Lung (tissue), 11 donors: ENCODE measurements at regions not wholly inside any gene's neighbourhood (a gene's known extent, or its start where the extent isn't known, plus 50 kb on each side); places are given as distances from the start of the nearest gene placed in this dataset.

ENCODE experiments used
- ATAC-seq: fragments of 200-7000 bp; cut with Tn5 transposase; one replicate; pipeline ENCODE4 v1.9.1; 2020; ENCODE audit warnings: moderate number of reproducible peaks; ENCODE audit not compliant: insufficient read depth, low FRiP score
- DNase-seq, 3 donors: peaks; one replicate each; pipeline ENCODE4 v3.0.0-alpha.2; 2013 to 2017
- H3K27ac ChIP-seq, 2 donors: one replicate each; pipeline ENCODE4 v1.5.1; 2013; ENCODE audit warnings: mild to moderate bottlenecking in 2 of 2, moderate library complexity in 2 of 2, control low read depth in 1 of 2, inconsistent platforms in 1 of 2, low read depth in 1 of 2, low read length in 1 of 2
- H3K27me3 ChIP-seq, 3 donors: one replicate each; pipeline ENCODE4 v1.5.1; 2013; ENCODE audit warnings: low read length in 2 of 3; ENCODE audit not compliant: control insufficient read depth in 3 of 3, insufficient read depth in 3 of 3
- H3K36me3 ChIP-seq, 4 donors: one replicate each; pipeline ENCODE4 v1.5.1; 2013; ENCODE audit warnings: low read length in 4 of 4, mild to moderate bottlenecking in 1 of 4, moderate library complexity in 1 of 4; ENCODE audit not compliant: control insufficient read depth in 4 of 4, insufficient read depth in 4 of 4
- H3K4me1 ChIP-seq, 5 donors: one replicate each; pipeline ENCODE4 v1.5.1; 2013; ENCODE audit warnings: low read length in 5 of 5, mild to moderate bottlenecking in 2 of 5, moderate library complexity in 1 of 5; ENCODE audit not compliant: control insufficient read depth in 5 of 5, insufficient read depth in 5 of 5
- H3K4me3 ChIP-seq: one replicate; pipeline ENCODE4 v1.5.1; 2013; ENCODE audit warnings: mild to moderate bottlenecking, control low read depth, moderate library complexity
- H3K9ac ChIP-seq, 2 donors: one replicate each; pipeline ENCODE4 v1.5.1; 2013; ENCODE audit warnings: low read length in 2 of 2, control low read depth in 1 of 2; ENCODE audit not compliant: insufficient read depth in 1 of 2
- H3K9me3 ChIP-seq, 4 donors: one replicate each; pipeline ENCODE4 v1.5.1; 2013; ENCODE audit warnings: low read length in 3 of 4, mild to moderate bottlenecking in 1 of 4, moderate library complexity in 1 of 4; ENCODE audit not compliant: control insufficient read depth in 4 of 4, insufficient read depth in 3 of 4
- WGBS, 2 donors: extraction: QIAGEN DNeasy Blood & Tissue Kit; methylation state at CpG; one replicate each; pipeline ENCODE4 v1.1.7; 2013; 5-methylcytosine and 5-hydroxymethylcytosine counted together
- TF ChIP-seq, protein P1 (sequence below): IDR thresholded peaks from 2 replicates; pipeline ENCODE4 v1.5.1; 2012; ENCODE audit warnings: mild to moderate bottlenecking; ENCODE audit errors: control extremely low read depth, extremely low read depth
- donor health status: control.
- donor health status: control.
- donor health status: Bipolar disorder and iron deficiency.
- donor health status: healthy.
- donor health status: DM: yes; HTN: yes; CAD: no.

DNA sequence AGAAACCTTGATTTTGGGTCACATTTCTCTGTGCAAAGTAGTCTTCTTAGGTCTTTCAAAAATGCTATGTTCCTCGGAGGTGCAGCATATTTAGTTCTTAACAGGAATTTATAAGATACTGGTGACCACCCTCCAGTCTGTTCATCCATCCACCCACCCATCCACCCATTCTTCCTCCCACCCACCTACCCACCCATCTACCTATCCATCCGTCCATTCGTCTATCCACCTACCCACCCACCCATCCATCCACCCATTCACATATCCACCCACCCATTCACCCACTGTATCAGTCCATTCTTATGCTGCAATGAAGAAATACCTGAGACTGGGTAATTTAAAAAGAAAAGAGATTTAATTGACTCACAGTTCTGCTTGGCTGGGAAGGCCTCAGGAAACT lies 74.9 kb downstream of the KCTD15 start:
- Histone ChIP-seq H3K27me3 (peaks cover 0 to 3% (median 0%) of the 10 kb centered on the region in 3 donors), H3K9me3 (no peaks in the 10 kb centered on the region), H3K4me3 (no peak overlapping the region), H3K27ac (no peak overlapping the region), H3K9ac (no peak overlapping the region), H3K4me1 (peaks cover 0 to 22% (median 0%) of the 10 kb centered on the region in 5 donors), H3K36me3 (no peaks in the 10 kb centered on the region)
- 92 to 96% methylated on average over 3 of the region's 3 CpGs for WGBS, 2 donors
- DNase-seq, result no peak
- TF ChIP-seq, protein P1, sequence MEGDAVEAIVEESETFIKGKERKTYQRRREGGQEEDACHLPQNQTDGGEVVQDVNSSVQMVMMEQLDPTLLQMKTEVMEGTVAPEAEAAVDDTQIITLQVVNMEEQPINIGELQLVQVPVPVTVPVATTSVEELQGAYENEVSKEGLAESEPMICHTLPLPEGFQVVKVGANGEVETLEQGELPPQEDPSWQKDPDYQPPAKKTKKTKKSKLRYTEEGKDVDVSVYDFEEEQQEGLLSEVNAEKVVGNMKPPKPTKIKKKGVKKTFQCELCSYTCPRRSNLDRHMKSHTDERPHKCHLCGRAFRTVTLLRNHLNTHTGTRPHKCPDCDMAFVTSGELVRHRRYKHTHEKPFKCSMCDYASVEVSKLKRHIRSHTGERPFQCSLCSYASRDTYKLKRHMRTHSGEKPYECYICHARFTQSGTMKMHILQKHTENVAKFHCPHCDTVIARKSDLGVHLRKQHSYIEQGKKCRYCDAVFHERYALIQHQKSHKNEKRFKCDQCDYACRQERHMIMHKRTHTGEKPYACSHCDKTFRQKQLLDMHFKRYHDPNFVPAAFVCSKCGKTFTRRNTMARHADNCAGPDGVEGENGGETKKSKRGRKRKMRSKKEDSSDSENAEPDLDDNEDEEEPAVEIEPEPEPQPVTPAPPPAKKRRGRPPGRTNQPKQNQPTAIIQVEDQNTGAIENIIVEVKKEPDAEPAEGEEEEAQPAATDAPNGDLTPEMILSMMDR, result no peak
- no peak for ATAC-seq

DNA sequence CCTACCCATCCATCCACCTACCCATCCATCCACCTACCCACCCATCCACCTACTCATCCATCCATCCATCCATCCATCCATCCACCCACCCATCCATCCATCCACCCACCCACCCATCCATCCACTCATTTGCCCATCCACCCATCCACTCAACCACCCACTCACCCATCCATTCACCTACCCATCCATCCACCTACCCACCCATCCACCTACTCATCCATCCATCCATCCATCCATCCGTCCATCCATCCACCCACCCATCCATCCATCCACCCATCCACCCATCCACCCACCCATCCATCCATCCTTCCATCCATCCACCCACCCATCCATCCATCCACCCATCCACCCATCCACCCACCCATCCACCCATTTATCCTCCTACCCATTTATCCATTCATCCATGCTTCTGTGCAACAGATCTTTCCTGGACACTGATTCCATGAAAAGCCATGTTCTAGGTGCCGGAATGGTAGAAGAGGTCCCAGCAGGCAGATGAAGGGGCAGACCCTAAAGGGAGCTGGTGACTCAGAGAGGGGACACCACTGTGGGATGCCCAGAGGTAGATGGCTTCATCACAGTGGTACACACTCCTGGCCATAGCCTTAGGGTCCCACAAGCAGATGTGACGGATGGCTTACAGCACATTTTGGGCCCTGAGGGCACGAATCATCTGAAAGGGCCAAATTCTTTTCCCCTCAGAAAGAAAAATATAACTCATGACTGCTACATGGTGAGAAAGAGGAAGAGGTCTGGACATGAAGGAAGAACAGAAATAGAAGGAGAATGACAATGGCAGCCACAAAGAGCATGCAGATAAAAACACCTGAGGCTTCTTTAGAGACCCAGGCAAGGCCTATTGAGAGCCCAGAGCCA lies 76.0 kb downstream of the KCTD15 start:
- WGBS, 2 donors, result 78 to 85% methylated on average over 4 of the region's 4 CpGs

DNA sequence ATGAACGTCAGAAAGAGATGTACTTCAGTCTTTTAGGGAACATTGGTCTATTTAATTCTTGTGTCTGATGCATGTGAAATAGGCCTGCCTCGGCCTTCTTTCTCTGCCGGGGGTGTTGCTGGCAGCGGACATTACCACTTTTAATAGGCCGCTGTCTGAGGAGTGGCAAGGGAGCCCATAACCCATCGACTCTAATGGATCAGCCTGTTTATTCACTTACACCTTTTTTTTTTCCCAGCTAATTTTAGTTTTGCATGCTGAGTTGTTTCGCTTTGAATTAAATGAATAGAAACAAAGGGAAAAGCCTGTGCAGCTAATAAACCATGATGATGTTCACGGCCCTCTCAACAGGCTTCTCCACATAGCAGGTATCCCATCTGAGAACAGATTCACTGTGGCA lies 78.4 kb downstream of the KCTD15 start:
- peaks cover 0 to 8% (median 0%) of the 10 kb centered on the region in 3 donors for H3K27me3 ChIP-seq
- H3K9ac ChIP-seq, result no peak overlapping the region
- H3K9me3 ChIP-seq, result no peaks in the 10 kb centered on the region
- H3K27ac ChIP-seq, result no peak overlapping the region
- 86 to 89% methylated on average over 8 of the region's 8 CpGs for WGBS, 2 donors
- no peak overlapping the region for H3K4me3 ChIP-seq
- peaks cover 0 to 7% (median 0%) of the 10 kb centered on the region in 5 donors for H3K4me1 ChIP-seq
- ATAC-seq, result no peak
- TF ChIP-seq, protein P1, result no peak
- H3K36me3 ChIP-seq, result no peaks in the 10 kb centered on the region
- no peak for DNase-seq

More for the DNA sequence above, 76.0 kb downstream of the KCTD15 start:
- no peak overlapping the region for H3K9ac ChIP-seq
- peaks cover 0 to 3% (median 0%) of the 10 kb centered on the region in 3 donors for H3K27me3 ChIP-seq
- H3K27ac ChIP-seq, result no peak overlapping the region
- DNase-seq (no peak), ATAC-seq (no peak)
- H3K9me3 ChIP-seq, result no peaks in the 10 kb centered on the region
- H3K4me3 ChIP-seq, result no peak overlapping the region
- TF ChIP-seq, protein P1, result no peak
- H3K4me1 ChIP-seq, result peaks cover 0 to 21% (median 0%) of the 10 kb centered on the region in 5 donors
- H3K36me3 ChIP-seq, result no peaks in the 10 kb centered on the region
